ENCODE measurements at regions not wholly inside any gene's neighbourhood (a gene's known extent, or its start where the extent isn't known, plus 50 kb on each side); places are given as distances from the start of the nearest gene placed in this dataset.

- DNase-seq (ENCODE audit: low read depth, low spot score) (no peak), ATAC-seq (no peak)
- no peaks in the 10 kb centered on the region for H3K27me3 ChIP-seq (ENCODE audit: control insufficient read depth, insufficient read depth, low read length)
- H3K4me3 ChIP-seq (ENCODE audit: low read depth in 2 of 2, low read length in 2 of 2): no peak overlapping the region
- peaks cover 9% of the 10 kb centered on the region for H3K4me1 ChIP-seq (ENCODE audit: control insufficient read depth, insufficient read depth, low read length)
- H3K36me3 ChIP-seq (ENCODE audit: control insufficient read depth, insufficient read depth, low read length): no peaks in the 10 kb centered on the region
- BruUV-seq (replicated peaks): no TSS peak
- CTCF ChIA-PET: no interaction called here
- no peak for TF ChIP-seq POLR2AphosphoS5 (IDR thresholded peaks at IDR 0.05; ENCODE audit: low read depth, low read length)
- no peak for TF ChIP-seq SIN3A (IDR thresholded peaks at IDR 0.05; ENCODE audit: borderline replicate concordance, insufficient read depth, low read depth, low read length)
- no peak for TF ChIP-seq TCF7L2 (IDR thresholded peaks at IDR 0.05; ENCODE audit: low read depth, low read length)
- in situ Hi-C loops (cut with HindIII; ENCODE audit: low pct_unique_long_range_greater_than_20kb, low sequenced_read_pairs) (no loop called here), intact Hi-C loops (cut with micrococcal nuclease; ENCODE audit: unreplicated experiment) (no loop called here)
- peak overlapping the region; percentile 71; the same call in 1 of the 2 replicates for H3K27ac ChIP-seq (ENCODE audit: low read length)
- POLR2A ChIA-PET: no interaction called here
- no peaks in the 10 kb centered on the region for H3K9me3 ChIP-seq (ENCODE audit: control insufficient read depth, insufficient read depth, low read depth, low read length)
These were observed 90.5 kb upstream of the TRIM2 start for GRCh38 chr4:153113838-153114105.

GRCh38 chr4:153114771-153115321 lies 89.4 kb upstream of the TRIM2 start:
- TF ChIP-seq TCF7L2 (IDR thresholded peaks at IDR 0.05; ENCODE audit: low read depth, low read length): no peak
- H3K4me1 ChIP-seq (ENCODE audit: control insufficient read depth, insufficient read depth, low read length): peaks cover 9% of the 10 kb centered on the region
- H3K27me3 ChIP-seq (ENCODE audit: control insufficient read depth, insufficient read depth, low read length): no peaks in the 10 kb centered on the region
- peak overlapping the region in 1 of 2 experiments; percentile 48; a peak in 2 of 4 replicates for H3K4me3 ChIP-seq (ENCODE audit: low read depth in 2 of 2, low read length in 2 of 2)
- peak overlapping the region; percentile 87 for H3K27ac ChIP-seq (ENCODE audit: low read length)
- ATAC-seq (peak; percentile 74), DNase-seq (ENCODE audit: low read depth, low spot score) (peak; percentile 30)
- POLR2A ChIA-PET: no interaction called here
- CTCF ChIA-PET: no interaction called here
- intact Hi-C loops (cut with micrococcal nuclease; ENCODE audit: unreplicated experiment): no loop called here
- no peaks in the 10 kb centered on the region for H3K9me3 ChIP-seq (ENCODE audit: control insufficient read depth, insufficient read depth, low read depth, low read length)
- in situ Hi-C loops (cut with HindIII; ENCODE audit: low pct_unique_long_range_greater_than_20kb, low sequenced_read_pairs): no loop called here
- H3K36me3 ChIP-seq (ENCODE audit: control insufficient read depth, insufficient read depth, low read length): no peaks in the 10 kb centered on the region
- BruUV-seq (replicated peaks): no TSS peak

GRCh38 chr4:153115322-153116290 lies 88.6 kb upstream of the TRIM2 start:
- no TSS peak for BruUV-seq (replicated peaks)
- no peaks in the 10 kb centered on the region for H3K9me3 ChIP-seq (ENCODE audit: control insufficient read depth, insufficient read depth, low read depth, low read length)
- TF ChIP-seq SIN3A (IDR thresholded peaks at IDR 0.05; ENCODE audit: borderline replicate concordance, insufficient read depth, low read depth, low read length) (no peak), POLR2AphosphoS5 (IDR thresholded peaks at IDR 0.05; ENCODE audit: low read depth, low read length) (peak; percentile 45; the same call in 1 of the 2 replicates), TCF7L2 (IDR thresholded peaks at IDR 0.05; ENCODE audit: low read depth, low read length) (peak; percentile 87; the same call in 1 of the 2 replicates)
- intact Hi-C loops (cut with micrococcal nuclease; ENCODE audit: unreplicated experiment) (no loop called here), in situ Hi-C loops (cut with HindIII; ENCODE audit: low pct_unique_long_range_greater_than_20kb, low sequenced_read_pairs) (no loop called here)
- DNase-seq (ENCODE audit: low read depth, low spot score): peak; percentile 43
- ChIA-PET CTCF (interaction anchor here (0.6 kb wide), 1 partner anchor 69 kb away, joined by 5 read pairs; no protein-coding TSS in a partner anchor), POLR2A (no interaction called here)
- H3K27ac ChIP-seq (ENCODE audit: low read length): peak overlapping the region; percentile 87
- peaks cover 9% of the 10 kb centered on the region for H3K4me1 ChIP-seq (ENCODE audit: control insufficient read depth, insufficient read depth, low read length)
- H3K4me3 ChIP-seq (ENCODE audit: low read depth in 2 of 2, low read length in 2 of 2): peak overlapping the region; percentile 16 to 48; a peak in 3 of 4 replicates
- no peaks in the 10 kb centered on the region for H3K27me3 ChIP-seq (ENCODE audit: control insufficient read depth, insufficient read depth, low read length)
- no peaks in the 10 kb centered on the region for H3K36me3 ChIP-seq (ENCODE audit: control insufficient read depth, insufficient read depth, low read length)
- peak; percentile 81 for ATAC-seq

GRCh38 chr4:153116291-153116680 lies 88.0 kb upstream of the TRIM2 start:
- H3K4me1 ChIP-seq (ENCODE audit: control insufficient read depth, insufficient read depth, low read length): peaks cover 9% of the 10 kb centered on the region
- H3K9me3 ChIP-seq (ENCODE audit: control insufficient read depth, insufficient read depth, low read depth, low read length): no peaks in the 10 kb centered on the region
- in situ Hi-C loops (cut with HindIII; ENCODE audit: low pct_unique_long_range_greater_than_20kb, low sequenced_read_pairs) (no loop called here), intact Hi-C loops (cut with micrococcal nuclease; ENCODE audit: unreplicated experiment) (no loop called here)
- TF ChIP-seq, protein P1, sequence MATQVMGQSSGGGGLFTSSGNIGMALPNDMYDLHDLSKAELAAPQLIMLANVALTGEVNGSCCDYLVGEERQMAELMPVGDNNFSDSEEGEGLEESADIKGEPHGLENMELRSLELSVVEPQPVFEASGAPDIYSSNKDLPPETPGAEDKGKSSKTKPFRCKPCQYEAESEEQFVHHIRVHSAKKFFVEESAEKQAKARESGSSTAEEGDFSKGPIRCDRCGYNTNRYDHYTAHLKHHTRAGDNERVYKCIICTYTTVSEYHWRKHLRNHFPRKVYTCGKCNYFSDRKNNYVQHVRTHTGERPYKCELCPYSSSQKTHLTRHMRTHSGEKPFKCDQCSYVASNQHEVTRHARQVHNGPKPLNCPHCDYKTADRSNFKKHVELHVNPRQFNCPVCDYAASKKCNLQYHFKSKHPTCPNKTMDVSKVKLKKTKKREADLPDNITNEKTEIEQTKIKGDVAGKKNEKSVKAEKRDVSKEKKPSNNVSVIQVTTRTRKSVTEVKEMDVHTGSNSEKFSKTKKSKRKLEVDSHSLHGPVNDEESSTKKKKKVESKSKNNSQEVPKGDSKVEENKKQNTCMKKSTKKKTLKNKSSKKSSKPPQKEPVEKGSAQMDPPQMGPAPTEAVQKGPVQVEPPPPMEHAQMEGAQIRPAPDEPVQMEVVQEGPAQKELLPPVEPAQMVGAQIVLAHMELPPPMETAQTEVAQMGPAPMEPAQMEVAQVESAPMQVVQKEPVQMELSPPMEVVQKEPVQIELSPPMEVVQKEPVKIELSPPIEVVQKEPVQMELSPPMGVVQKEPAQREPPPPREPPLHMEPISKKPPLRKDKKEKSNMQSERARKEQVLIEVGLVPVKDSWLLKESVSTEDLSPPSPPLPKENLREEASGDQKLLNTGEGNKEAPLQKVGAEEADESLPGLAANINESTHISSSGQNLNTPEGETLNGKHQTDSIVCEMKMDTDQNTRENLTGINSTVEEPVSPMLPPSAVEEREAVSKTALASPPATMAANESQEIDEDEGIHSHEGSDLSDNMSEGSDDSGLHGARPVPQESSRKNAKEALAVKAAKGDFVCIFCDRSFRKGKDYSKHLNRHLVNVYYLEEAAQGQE (IDR thresholded peaks at IDR 0.05; ENCODE audit: insufficient read depth in 1 of 2, low read depth in 2 of 2, low read length in 1 of 2): no peak
- TF ChIP-seq CTCF (IDR thresholded peaks at IDR 0.05) (no peak), TCF7L2 (IDR thresholded peaks at IDR 0.05; ENCODE audit: low read depth, low read length) (no peak), SIN3A (IDR thresholded peaks at IDR 0.05; ENCODE audit: borderline replicate concordance, insufficient read depth, low read depth, low read length) (no peak), POLR2AphosphoS5 (IDR thresholded peaks at IDR 0.05; ENCODE audit: low read depth, low read length) (no peak)
- CTCF ChIA-PET: no interaction called here
- no peak for ATAC-seq
- H3K27ac ChIP-seq (ENCODE audit: low read length): peak overlapping the region; percentile 87; the same call in 1 of the 2 replicates
- no peaks in the 10 kb centered on the region for H3K36me3 ChIP-seq (ENCODE audit: control insufficient read depth, insufficient read depth, low read length)
- no TSS peak for BruUV-seq (replicated peaks)
- POLR2A ChIA-PET: no interaction called here
- no peaks in the 10 kb centered on the region for H3K27me3 ChIP-seq (ENCODE audit: control insufficient read depth, insufficient read depth, low read length)
- H3K4me3 ChIP-seq (ENCODE audit: low read depth in 2 of 2, low read length in 2 of 2): no peak overlapping the region
- no peak for DNase-seq (ENCODE audit: low read depth, low spot score)

Data from Panc1 (cell line).